Stimulated activated CD4-positive, alpha-beta T cell treated with anti-CD3 and anti-CD28 coated beads, TNF-alpha, amount 100 ng/mL, for 1 hour (primary cell): ENCODE measurements at regions not wholly inside any gene's neighbourhood (a gene's known extent, or its start where the extent isn't known, plus 50 kb on each side); places are given as distances from the start of the nearest gene placed in this dataset.

Experiments used
- DNase-seq, 3 donors: peaks; one replicate each; pipeline ENCODE4 v3.0.0-alpha.2; 2020; ENCODE audit warnings: low read depth in 3 of 3, low spot score in 1 of 3

- DNase-seq, result no peak
Measured at GRCh38 chr6:164579035-164579434, 730.4 kb downstream of the C6orf118 start.

GRCh38 chr6:164578616-164579015 lies 730.8 kb downstream of the C6orf118 start:
- DNase-seq, result no peak

- no peak for DNase-seq
Measured at GRCh38 chr6:164570801-164571200, 738.6 kb downstream of the C6orf118 start.

GRCh38 chr6:164569509-164569908 lies 739.9 kb downstream of the C6orf118 start:
- DNase-seq, result no peak

GRCh38 chr6:164563924-164564323 lies 745.5 kb downstream of the C6orf118 start:
- DNase-seq, result no peak

GRCh38 chr6:164561656-164562055 lies 747.7 kb downstream of the C6orf118 start:
- no peak for DNase-seq

GRCh38 chr6:164554700-164555476 lies 754.5 kb downstream of the C6orf118 start:
- no peak for DNase-seq

- DNase-seq, result no peak
Measured at GRCh38 chr6:164554226-164554625, 755.2 kb downstream of the C6orf118 start.

GRCh38 chr6:164551706-164552105 lies 757.7 kb downstream of the C6orf118 start:
- DNase-seq, result no peak

GRCh38 chr6:164547076-164547475 lies 762.3 kb downstream of the C6orf118 start:
- DNase-seq, result no peak

- DNase-seq, result no peak
Measured at GRCh38 chr6:164546263-164546662, 763.1 kb downstream of the C6orf118 start.

- no peak for DNase-seq
Measured at GRCh38 chr6:164534070-164534766, 775.2 kb downstream of the C6orf118 start.

GRCh38 chr6:164533045-164533362 lies 776.4 kb downstream of the C6orf118 start:
- DNase-seq, result no peak

GRCh38 chr6:164532198-164533044 lies 777.0 kb downstream of the C6orf118 start:
- no peak for DNase-seq

- DNase-seq, result no peak
Measured at GRCh38 chr6:164531736-164532135, 777.7 kb downstream of the C6orf118 start.

GRCh38 chr6:164528539-164528938 lies 780.9 kb downstream of the C6orf118 start:
- no peak for DNase-seq

- DNase-seq, result no peak
Measured at GRCh38 chr6:164523087-164523654, 786.2 kb downstream of the C6orf118 start.

GRCh38 chr6:164520916-164521315 lies 788.5 kb downstream of the C6orf118 start:
- DNase-seq, result no peak

- no peak for DNase-seq
Measured at GRCh38 chr6:164507206-164507940, 802.0 kb downstream of the C6orf118 start.

- DNase-seq, result no peak
Measured at GRCh38 chr6:164505425-164505824, 804.0 kb downstream of the C6orf118 start.

- DNase-seq, result no peak
Measured at GRCh38 chr6:164502833-164503232, 806.6 kb downstream of the C6orf118 start.
